ENCODE measurements at regions not wholly inside any gene's neighbourhood (a gene's known extent, or its start where the extent isn't known, plus 50 kb on each side); places are given as distances from the start of the nearest gene placed in this dataset.

GRCh38 chr12:92012691-92013090, 133.0 kb downstream of the BTG1 start:
- in situ Hi-C loops (cut with HindIII; ENCODE audit: low sequenced_read_pairs): no loop called here
- TF ChIP-seq, protein P1, sequence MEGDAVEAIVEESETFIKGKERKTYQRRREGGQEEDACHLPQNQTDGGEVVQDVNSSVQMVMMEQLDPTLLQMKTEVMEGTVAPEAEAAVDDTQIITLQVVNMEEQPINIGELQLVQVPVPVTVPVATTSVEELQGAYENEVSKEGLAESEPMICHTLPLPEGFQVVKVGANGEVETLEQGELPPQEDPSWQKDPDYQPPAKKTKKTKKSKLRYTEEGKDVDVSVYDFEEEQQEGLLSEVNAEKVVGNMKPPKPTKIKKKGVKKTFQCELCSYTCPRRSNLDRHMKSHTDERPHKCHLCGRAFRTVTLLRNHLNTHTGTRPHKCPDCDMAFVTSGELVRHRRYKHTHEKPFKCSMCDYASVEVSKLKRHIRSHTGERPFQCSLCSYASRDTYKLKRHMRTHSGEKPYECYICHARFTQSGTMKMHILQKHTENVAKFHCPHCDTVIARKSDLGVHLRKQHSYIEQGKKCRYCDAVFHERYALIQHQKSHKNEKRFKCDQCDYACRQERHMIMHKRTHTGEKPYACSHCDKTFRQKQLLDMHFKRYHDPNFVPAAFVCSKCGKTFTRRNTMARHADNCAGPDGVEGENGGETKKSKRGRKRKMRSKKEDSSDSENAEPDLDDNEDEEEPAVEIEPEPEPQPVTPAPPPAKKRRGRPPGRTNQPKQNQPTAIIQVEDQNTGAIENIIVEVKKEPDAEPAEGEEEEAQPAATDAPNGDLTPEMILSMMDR (IDR thresholded peaks at IDR 0.05; ENCODE audit: low read depth, low read length): no peak
- no peak overlapping the region for H3K4me3 ChIP-seq (ENCODE audit: low read depth, low read length)
- no peak for DNase-seq (ENCODE audit: low read depth, low spot score)

GRCh38 chr12:92010853-92011701, 134.6 kb downstream of the BTG1 start:
- in situ Hi-C loops (cut with HindIII; ENCODE audit: low sequenced_read_pairs): no loop called here
- no peak for DNase-seq (ENCODE audit: low read depth, low spot score)
- H3K4me3 ChIP-seq (ENCODE audit: low read depth, low read length): no peak overlapping the region
- TF ChIP-seq, protein P1 (IDR thresholded peaks at IDR 0.05; ENCODE audit: low read depth, low read length): no peak

DNA sequence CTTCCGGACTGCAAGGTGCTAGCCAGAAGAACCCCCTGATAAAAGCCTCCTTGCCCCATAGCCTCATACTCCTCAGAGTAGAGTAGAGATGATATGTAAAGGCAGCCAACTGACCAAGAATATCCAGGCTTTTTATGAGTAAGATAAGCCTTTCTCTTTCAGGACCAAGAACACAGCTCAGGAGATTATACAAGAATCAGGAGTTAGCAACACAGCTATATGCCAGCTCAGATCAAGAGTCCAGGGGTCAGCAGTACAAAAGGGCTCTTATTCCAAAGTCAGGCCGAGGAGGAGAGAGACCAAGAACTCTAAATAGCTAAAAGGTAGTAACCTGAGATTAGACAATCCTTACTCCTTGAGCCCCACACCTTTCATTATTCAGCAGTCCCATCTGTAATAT, 135.3 kb downstream of the BTG1 start:
- TF ChIP-seq, protein P1 (IDR thresholded peaks at IDR 0.05; ENCODE audit: low read depth, low read length): no peak
- DNase-seq (ENCODE audit: low read depth, low spot score): no peak
- no peak overlapping the region for H3K4me3 ChIP-seq (ENCODE audit: low read depth, low read length)
- in situ Hi-C loops (cut with HindIII; ENCODE audit: low sequenced_read_pairs): no loop called here

DNA sequence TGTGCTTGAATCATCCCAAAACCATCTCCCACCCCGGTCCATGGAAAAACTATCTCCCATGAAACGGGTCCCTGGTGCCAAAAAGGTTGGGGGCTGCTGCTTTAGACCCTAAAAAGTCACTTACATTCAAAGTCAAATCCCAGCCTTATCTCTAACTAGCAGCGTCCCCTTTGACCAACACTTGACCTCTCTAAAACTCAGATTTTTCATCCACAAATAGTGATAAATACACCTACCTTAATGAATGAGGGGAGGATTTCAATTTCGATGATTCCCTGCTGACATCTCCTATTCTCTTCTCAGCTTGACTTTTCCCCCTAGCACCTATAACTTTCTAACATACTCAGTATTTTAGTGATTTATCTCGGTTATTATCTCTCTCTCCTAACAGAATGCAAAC, 137.3 kb downstream of the BTG1 start:
- DNase-seq (ENCODE audit: low read depth, low spot score): no peak
- no peak overlapping the region for H3K4me3 ChIP-seq (ENCODE audit: low read depth, low read length)
- TF ChIP-seq, protein P1 (IDR thresholded peaks at IDR 0.05; ENCODE audit: low read depth, low read length): no peak
- in situ Hi-C loops (cut with HindIII; ENCODE audit: low sequenced_read_pairs): no loop called here

GRCh38 chr12:92007787-92008186, 137.9 kb downstream of the BTG1 start:
- TF ChIP-seq, protein P1 (IDR thresholded peaks at IDR 0.05; ENCODE audit: low read depth, low read length): no peak
- in situ Hi-C loops (cut with HindIII; ENCODE audit: low sequenced_read_pairs): no loop called here
- no peak overlapping the region for H3K4me3 ChIP-seq (ENCODE audit: low read depth, low read length)
- DNase-seq (ENCODE audit: low read depth, low spot score): no peak

DNA sequence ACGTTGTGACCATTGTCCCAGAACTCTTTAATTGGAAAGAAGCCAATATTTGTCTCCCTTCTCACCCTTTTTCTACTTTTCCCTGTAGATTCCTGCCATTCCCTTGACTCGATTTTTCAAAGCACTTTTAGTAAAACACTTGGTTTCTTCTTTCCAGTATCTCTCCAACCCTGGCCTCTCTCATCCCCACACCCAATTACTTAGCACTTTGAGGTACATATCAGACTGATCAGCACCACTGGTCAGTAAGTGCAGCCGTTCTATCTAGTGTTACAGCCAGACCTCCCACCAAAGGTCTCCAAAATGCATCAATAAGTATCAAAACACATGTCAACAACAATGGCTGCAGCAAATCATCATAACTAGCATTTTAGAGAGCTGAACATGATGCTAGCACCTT, 141.9 kb downstream of the BTG1 start:
- H3K4me3 ChIP-seq (ENCODE audit: low read depth, low read length): no peak overlapping the region
- TF ChIP-seq, protein P1 (IDR thresholded peaks at IDR 0.05; ENCODE audit: low read depth, low read length): no peak
- DNase-seq (ENCODE audit: low read depth, low spot score): no peak
- in situ Hi-C loops (cut with HindIII; ENCODE audit: low sequenced_read_pairs): no loop called here
